Activated T-cell treated with anti-CD3 and anti-CD28 coated beads for 4 hours (primary cell): ENCODE measurements at regions not wholly inside any gene's neighbourhood (a gene's known extent, or its start where the extent isn't known, plus 50 kb on each side); places are given as distances from the start of the nearest gene placed in this dataset.
"Not testable (repeated sequence)": the region's sequence is repeated elsewhere in the genome, so short reads cannot be mapped to it uniquely, and the experiment has no call there.

ENCODE experiments used
- DNase-seq: peaks from one replicate; pipeline ENCODE4 v3.0.0-alpha.2; 2020

DNA sequence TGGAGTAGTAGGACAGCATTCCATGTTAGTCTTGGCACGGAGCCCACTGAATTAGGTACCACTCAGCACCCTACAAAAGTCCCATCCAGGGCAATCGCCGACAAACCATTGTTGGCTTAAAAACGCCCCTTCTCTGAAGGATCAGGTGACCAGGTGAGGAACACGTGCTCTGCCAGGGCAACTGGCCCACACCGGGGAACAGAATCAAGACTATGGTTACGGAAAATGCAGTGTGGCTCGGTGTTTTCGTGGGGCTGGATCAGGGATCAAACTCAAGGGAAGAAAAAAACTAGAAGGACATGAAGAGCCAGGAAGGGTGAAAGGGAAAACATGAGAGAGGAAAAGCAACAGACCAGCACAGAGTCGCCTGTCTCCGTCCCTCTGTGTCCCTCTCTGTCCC lies 177.8 kb upstream of the ARID1B start:
- no peak for DNase-seq

DNA sequence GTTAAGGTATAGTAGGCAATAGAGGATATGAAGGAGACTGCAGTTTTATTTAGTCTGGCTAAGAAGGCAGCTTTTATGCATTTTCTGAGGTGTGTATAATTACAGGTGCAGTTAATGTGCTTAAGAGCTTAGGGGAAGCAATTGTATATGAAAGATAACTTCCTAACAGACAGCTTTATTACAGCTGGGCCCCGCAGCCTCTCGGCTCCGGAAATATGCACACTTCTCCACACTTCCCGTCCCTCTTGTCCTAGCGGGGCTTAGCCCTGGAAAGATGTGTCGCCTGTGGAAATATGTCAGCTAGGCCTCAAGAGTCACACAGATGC lies 178.4 kb upstream of the ARID1B start:
- no peak for DNase-seq

DNA sequence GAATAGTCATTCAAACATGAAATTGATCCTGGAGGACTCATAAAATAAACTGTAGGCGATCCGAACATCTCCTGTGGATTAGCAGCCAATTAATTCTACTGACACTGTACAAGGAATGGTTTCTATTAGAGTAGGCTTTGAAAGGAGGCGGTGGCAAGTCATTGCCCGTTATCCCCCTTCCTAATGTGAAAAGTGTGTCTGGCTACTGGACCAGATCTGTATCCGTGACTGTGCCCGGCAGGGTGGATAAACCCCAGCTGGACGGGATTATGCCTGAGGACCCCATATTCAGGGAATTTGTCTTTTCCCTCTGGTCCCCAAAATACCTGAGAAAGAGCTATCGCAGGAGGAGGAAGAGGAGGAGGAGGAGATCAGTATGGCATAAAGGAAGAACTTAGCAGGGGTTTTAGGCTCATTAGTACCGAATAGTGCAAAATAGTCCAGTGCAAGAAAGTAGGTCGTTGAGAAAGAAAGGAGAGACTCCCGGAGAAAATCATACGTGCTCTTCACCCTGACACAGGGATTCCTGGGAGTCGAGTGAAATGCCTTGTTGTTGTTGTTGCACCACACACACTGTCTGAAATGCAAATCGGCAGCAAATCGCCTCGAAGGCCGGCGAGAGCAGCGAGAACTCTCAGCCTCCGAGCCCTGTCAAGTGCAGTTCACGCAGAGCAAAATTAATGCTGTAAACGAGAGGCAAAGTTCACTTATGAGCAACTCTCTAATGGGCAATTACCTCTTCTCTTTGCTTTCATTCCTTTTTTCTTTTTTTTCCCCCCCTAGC lies 178.9 kb upstream of the ARID1B start:
- no peak for DNase-seq

DNA sequence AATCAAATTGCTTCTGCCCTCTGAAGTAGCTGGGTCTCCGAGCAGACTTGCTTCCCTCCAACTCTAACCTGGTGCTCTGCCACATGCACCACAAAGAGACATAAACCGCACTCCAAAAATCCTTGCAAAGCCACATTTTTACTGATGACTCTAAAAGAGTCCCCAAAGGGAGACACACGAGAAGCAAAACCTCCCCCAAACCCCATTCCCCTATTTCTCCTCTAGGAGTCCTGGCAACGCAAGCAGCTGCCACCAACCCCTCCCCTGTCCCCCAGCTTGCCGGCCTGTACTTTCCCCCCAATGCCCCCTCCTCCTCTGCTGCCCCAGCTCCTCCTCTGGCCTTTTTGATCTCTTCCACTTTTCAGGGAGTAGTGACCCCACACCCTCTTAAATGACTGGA lies 180.1 kb upstream of the ARID1B start:
- no peak for DNase-seq

DNA sequence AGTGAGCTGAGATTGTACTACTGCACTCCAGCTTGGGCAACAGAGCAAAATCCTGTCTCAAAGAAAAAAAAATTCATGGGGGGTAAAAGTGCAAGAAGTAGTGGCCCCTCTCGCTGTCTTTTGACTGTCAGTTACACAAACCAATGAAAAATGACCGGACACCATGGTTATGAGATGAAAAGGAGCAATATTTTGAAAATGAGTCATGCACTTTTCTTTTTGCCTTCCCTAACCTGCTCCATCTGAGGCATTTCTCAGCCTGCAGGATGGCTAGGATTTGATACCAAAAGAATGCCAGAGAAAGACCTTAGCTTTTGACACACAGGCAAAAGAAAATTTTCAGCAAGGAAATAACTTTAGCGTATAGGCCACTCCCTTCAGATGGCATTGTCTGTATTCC lies 181.7 kb upstream of the ARID1B start:
- DNase-seq: no peak

DNA sequence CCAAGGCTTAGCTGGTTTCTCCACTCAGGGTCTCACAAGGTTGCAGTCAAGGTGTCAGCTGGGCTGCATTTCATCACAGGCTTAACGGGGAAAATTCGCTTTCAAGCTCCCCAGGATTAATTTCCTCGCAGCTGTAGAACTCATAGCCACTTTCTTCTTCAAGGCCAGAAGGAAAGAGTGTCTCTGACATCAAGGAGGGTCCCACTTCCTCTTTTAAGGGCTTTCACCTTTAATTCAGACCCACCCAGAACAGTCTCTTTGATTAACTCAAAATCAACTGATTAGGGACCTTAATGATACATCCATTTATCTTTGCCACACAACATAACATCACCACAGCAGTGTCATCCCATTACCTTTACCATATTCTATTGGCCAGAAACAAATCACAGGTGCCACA lies 183.3 kb upstream of the ARID1B start:
- DNase-seq: no peak

DNA sequence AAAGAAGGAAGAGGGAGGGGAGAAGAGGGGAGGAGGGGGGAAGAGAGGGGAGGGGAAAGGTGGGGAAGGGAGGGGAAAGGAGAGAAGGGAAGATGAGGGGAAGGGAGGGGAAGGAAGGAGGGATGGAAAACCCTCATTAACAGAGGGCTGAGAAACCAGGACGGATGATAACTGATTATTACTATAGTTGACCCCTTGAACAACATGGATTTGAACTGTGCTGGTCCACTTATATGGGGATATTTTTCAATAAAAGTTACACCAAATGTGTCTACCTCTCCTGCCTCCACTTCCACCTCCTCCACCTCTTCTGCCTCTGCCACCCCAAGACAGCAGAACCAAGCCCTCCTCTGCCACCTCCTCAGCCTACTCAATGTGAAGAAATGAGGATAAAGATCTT lies 184.1 kb upstream of the ARID1B start:
- DNase-seq: no peak

DNA sequence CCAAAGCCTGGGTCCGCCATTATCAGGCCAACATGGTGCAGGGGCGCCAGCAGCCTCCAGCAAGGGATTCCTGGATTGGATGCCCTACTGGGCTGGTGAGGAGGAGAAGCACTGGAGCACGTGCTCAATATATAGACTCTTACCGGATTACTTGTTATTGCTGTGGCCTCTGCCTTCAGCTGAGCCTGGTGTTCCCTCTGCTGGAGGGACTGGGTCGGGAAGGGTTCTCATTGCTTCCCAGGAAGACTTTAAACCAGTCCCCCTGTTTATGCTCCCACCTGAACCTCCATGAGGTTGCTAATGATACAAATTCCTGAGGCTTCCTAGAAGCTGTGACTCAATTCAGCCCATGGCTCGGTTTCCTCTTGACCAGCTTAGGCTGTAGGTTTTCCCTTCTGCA lies 186.7 kb upstream of the ARID1B start:
- DNase-seq: no peak

DNA sequence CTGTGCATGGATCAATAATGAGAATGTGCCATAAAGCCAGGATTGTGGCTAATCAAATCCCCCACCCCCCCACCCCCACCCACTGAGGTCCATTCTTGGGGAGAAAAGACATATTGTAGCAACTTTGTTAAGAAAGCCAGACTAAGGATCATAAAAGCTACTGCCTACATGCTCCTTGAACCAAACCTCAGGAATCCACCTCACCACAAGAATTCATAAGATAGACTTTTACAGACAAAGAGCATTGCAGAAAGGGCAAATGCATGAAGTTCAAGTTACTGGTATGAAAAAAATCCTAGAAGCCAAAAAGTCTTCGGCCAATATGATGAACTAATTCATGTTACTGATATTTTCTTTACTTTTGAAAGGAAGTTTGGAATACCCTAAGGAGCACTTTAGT lies 187.9 kb upstream of the ARID1B start:
- no peak for DNase-seq

DNA sequence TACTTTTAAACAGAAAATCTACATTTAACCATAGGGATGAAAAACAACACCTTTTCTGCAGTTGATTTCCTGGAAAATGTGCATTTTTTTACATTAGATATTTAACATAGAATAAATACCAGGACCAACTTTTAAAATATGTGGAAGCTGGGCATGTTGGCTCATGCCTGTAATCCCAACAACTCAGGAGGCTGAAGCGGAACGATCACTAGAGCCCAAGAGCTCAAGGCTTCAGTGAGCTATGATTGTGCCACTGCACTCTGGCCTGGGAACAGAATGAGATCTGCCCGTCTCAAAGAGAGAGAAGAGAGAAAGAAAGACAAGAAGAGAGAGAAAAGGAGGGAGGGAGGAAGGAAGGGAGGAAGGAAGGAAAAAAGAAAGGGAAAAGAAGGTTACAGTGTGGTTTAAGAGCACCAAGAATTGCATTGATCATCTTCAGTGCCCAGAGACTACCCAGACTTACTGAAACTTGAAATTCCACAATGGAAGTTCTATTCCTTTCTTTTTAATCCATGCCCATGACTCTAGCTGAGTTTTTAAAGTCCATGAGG lies 189.4 kb upstream of the ARID1B start:
- no peak for DNase-seq

DNA sequence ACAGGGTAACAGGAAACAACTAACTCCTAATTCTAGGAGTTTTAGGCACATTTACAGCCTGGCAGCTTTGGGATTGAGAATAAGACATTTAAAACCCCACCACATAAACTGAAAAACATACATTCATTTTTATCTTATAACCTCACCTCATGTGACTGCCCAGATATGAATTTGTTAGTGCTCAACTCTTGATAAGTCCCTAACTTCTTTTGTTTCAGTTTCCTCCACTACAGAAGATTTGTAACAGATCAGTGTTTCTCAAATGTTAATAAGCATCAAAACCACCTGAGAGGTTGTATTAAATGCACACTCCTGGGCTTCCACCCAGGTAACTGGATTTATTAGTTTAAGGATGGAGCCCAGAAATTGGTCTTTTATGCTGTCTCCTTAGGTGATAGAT lies 190.1 kb upstream of the ARID1B start:
- no peak for DNase-seq

DNA sequence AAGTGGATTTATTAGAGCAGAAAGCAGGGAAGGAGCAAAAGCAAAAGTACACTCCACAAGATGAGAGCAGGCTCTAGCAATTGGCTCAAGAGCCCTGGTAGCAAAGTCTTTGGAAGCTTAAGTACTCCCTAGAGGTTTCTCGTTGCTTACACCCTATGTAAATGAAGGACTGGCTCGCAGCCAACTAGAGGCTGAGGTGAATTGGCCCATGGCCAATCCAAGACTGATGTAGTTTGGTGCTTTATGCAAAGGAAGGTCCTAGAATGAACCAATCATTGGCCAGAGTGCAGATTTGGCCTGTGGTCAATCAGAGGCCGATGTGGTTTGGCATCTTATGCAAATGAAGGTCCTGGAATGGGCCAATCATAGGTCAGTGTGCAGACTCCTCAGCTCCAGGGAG lies 191.3 kb upstream of the ARID1B start:
- DNase-seq: no peak

DNA sequence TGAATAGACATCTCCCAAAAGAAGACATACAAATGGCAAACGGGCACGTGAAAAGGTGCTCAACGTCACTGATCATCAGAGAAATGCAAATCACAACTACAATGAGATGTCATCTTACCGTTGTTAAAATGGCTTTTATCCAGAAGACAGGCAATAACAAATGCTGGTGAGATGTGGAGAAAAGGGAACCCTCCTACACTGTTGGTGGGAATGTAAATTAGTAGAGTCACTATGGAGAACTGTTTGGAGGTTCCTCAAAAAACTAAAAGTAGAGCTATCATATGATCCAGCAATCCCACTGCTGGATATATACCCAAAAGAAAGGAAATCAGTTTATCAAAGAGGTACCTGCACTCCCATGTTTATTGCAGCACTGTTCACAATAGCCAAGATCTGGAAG lies 193.1 kb upstream of the ARID1B start:
- not testable (repeated sequence) for DNase-seq

DNA sequence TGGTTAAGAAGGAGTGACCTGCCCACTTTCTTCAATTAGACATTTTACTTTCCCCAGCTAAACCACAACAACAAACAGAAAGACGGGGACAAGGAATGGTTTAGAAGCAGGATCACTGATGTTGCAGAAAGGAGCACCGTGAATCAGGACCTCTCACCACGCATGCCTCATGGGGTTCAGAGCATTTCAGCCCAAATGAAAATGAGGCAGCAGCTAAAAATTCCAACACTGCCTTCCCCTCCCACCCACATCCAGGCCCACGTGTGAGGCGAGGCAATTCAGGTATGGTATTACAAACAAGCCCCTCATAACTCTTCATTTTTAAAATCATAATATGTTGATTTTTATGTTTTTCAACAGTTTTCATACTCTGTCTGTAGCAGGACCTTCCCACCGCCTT lies 194.1 kb upstream of the ARID1B start:
- no peak for DNase-seq

DNA sequence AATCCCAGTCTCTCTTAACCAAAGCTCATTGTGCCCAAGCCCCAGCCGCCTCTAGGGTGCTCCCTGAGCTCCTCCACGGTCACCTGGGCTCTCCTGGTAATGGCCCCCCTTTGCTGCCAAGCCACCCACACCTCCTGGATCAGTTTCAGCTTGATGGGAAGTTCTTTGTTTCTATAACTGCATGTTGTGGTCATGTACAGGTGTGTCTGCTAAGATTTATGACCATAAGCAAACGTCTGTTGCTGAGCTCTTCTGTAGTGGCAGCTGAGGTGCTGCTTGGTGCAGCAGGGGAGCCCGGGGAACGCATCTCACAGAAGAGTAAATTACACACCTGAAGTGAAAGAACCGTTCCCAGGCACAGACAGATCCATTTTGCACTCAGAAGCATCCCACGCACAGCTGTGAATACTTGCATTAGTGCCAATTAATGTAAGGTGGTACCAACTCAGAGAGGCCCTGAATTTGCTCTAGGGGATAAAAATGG lies 194.6 kb upstream of the ARID1B start:
- no peak for DNase-seq

DNA sequence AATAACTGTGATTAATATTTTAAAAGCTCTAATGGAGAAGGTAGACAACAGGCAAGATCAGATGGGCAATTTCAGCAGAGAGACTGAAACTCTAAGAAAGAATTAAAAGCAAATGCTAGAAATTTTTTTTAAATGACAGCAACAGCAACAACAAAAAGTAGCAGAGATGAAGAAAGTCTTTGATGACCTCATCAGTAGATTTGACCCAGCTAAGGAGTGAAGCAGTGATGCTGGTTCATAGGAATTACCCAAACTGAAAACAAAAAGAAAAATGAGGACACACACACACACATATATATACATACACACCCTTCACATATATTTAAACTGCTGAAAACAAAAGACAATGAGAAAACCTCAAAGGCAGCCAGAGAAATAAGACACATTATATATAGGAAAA lies 197.6 kb upstream of the ARID1B start:
- no peak for DNase-seq

DNA sequence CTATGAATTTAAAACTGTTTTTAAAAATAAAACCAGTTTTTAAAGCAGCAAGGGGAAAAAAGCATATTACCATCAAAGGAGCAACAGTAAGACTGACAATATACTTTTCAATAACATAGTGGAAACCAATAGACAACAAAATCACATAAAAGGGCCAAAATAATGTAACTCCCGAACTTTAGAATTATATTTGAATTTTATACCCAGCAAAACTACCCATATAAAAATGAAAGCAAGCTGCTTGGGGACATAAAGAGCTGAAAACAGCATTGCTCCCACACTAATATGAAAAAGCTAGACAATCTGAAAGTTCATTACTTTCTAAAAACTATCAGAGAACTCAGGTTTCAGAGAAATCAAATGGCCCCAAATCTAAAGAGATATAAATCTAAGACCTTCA lies 199.4 kb upstream of the ARID1B start:
- DNase-seq: no peak

DNA sequence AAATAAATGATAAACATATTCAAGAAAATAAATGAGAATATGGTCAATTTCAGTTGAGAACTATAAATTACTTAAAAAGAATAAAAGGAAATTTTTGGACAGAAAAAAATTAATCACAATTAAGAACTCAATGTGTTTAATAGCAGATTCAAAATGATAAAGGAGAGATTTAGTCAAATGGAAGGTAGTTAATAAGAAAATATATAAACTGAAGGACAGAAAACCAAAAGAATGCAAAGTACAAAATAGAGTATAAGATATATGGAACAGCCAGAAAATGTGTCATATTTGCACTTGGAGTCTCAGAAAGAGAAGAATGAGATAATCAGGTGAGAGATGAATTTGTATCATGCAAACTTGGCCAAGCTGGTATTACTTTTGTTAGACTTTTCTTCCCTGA lies 201.8 kb upstream of the ARID1B start:
- DNase-seq: no peak

DNA sequence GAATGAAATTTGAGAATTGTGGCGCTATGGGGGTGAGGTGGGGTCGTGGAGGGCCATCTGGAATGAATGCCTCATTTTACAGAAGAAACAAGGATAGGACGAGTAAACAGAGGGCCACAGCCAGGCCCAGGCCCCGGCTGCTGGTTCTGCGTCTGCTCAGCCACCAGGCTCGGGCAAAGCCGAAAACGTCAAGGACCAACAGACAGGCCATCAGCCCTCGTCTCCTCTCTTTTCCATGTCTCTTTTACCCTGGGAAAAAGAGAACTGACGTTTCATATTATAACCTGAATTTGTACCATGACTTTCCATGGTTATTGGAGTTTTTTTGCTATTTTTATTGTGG lies 212.4 kb upstream of the ARID1B start:
- no peak for DNase-seq

DNA sequence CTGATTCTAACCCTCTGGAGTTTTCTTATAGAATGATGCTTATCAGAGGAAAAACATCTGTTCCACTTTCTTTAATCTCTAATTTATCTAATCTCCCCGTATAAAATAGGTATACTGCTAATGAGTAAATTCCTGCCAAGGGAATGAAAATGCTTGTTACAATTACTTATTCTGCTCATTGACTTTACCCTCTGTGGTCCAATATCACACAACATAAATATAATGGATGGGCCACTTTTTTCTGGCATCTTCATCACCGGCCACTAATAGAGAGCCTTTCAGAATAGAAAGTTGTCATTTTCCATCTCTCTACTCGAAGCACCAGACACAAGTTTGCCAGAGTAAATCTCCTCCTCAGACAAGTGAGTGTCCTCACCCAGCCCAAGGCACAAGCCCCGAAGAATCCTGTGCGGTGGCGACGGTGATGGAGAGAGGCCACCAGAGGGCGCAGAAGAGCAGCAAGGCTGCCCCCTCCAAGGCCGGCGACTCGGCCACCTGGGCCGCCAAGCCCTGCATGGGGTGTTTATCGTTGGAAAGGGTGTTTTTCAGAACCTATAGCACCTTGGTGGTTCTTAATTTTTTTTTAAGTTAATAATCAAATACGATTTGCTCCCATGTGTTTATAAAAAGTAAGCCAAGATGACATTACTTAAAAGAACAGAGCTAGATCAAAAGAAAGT lies 212.9 kb upstream of the ARID1B start:
- DNase-seq: peak; percentile 62

DNA sequence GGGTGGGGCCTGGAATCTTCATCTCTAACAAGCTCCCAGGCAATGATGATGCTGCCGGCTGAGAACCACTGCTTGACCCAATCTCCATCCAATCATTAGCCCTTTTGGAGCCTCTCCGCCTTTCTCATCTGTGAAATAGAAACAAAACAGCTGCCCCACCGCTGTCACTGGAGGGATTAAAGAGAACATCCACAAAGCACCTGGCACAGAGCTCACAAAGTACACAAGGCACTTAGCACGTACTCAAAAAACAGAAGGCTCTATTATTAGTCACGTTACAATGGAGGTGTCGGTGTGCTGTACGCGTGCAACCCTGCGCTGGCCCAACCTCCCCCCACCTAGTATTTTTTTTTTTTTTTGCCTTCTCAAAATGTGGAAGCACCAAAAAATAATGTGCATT lies 213.5 kb upstream of the ARID1B start:
- DNase-seq: no peak

DNA sequence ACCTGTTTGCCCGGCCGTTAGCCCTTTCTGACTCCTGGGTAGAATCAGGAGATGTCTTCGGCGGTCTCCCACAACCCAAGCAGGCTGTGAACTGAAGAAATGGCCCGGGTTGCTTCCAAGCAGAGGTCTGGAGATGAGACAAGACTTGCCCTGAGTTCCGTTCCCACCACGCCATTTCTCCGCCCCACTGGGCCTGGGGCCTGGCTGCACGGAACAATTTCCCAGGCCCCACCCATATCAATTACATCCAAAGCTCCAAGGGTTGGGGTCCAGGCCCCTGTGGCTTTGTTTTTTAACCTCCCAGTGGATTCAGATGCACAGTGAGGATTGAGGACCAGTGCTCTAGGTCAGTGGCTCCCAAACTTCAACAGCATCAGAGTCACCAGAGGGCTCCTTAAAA lies 214.5 kb upstream of the ARID1B start:
- DNase-seq: no peak

DNA sequence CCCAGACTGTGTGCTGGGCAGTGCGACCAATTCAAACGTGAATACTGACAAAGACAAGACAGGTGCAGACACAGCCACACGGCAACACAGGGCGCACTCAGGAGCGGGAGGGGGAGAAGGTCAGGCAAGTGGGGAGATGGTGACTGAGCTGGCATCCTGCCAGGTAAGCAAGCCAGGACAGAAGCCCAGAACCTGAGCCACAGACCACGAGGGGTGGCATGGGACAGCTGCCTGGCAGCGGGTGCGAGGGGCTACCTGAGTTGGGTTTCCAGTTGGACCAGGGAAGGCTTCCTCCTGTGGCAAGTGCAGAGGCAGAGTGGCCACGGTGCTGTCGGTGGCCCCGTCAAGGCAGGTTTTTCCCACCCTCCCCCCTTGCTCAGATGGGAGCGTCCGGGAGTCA lies 215.2 kb upstream of the ARID1B start:
- DNase-seq: no peak

DNA sequence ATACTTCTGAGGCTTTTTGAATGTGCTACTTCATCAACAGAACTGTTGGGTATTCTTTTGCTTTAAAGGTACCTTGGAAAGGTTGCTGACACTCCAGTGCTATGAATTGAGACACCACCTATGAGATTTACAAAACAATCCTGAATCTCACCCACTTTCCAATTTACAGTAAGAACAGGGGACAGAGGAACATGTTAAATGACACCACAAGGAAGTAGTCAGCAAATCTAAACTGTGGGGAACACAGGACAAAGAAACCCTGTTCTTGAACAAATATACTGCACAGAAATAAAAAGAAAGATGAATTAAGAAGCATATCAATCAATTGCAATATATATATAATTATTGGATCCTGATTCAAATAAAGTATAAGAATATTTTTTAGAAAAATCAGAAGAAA lies 216.7 kb upstream of the ARID1B start:
- no peak for DNase-seq

DNA sequence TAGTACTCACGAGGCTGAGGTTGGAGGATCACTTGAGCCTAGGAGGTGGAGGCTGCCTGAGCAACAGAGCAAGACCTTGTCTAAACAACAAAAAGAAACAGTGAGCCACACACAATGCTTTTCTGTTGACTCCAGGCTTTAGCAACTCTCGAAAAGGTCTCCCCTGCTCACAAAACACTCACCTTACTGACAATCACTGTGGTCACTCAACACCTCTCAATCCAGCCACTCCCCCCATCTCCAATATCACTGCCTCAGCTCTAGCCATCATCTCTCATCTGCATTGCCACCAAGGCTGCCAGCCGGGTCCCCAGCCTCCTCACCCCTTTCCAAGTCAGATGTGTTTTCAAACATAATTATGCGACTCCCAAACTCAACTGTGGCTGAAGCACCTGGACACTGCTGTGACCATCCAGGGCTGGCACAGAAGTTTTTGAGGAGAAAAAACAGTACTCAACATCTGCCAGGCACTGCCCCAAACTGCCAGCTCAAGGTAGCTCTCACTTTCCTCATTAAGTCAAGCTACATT lies 218.0 kb upstream of the ARID1B start:
- DNase-seq: no peak
